ENCODE measurements at regions not wholly inside any gene's neighbourhood (a gene's known extent, or its start where the extent isn't known, plus 50 kb on each side); places are given as distances from the start of the nearest gene placed in this dataset.

DNA sequence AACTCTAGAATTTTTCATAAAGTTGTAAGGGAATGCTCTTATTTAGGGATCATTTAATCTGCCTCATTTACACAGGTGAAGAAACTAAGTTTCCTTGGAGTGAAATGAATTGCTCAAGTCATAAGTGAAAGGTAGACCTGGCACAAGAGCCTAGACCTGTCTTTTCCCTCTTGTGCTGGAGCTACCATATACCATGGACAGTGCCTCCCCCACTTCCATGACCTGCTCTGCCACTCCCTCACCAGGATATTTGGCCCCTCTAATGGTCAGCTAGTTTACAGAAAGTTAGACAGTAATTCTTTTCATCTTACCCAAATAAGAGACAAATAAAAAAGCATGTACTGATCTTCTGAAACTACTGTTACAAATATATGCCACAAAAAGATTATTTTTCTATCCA is 105.5 kb upstream of the ACO1 start:
- no peak overlapping the region for H3K4me3 ChIP-seq
- no peak for DNase-seq
- no peaks in the 10 kb centered on the region for H3K27me3 ChIP-seq
- no peak for TF ChIP-seq POLR2A (IDR thresholded peaks at IDR 0.05)
- no peak for TF ChIP-seq EP300 (IDR thresholded peaks at IDR 0.05)
- TF ChIP-seq, protein P1, sequence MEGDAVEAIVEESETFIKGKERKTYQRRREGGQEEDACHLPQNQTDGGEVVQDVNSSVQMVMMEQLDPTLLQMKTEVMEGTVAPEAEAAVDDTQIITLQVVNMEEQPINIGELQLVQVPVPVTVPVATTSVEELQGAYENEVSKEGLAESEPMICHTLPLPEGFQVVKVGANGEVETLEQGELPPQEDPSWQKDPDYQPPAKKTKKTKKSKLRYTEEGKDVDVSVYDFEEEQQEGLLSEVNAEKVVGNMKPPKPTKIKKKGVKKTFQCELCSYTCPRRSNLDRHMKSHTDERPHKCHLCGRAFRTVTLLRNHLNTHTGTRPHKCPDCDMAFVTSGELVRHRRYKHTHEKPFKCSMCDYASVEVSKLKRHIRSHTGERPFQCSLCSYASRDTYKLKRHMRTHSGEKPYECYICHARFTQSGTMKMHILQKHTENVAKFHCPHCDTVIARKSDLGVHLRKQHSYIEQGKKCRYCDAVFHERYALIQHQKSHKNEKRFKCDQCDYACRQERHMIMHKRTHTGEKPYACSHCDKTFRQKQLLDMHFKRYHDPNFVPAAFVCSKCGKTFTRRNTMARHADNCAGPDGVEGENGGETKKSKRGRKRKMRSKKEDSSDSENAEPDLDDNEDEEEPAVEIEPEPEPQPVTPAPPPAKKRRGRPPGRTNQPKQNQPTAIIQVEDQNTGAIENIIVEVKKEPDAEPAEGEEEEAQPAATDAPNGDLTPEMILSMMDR (IDR thresholded peaks at IDR 0.05): no peak
- intact Hi-C loops (cut with DNase I): no loop called here
- H3K4me1 ChIP-seq (ENCODE audit: insufficient read depth): no peaks in the 10 kb centered on the region
- H3K9me3 ChIP-seq: no peaks in the 10 kb centered on the region
- H3K27ac ChIP-seq: no peak overlapping the region
- H3K36me3 ChIP-seq: no peaks in the 10 kb centered on the region

DNA sequence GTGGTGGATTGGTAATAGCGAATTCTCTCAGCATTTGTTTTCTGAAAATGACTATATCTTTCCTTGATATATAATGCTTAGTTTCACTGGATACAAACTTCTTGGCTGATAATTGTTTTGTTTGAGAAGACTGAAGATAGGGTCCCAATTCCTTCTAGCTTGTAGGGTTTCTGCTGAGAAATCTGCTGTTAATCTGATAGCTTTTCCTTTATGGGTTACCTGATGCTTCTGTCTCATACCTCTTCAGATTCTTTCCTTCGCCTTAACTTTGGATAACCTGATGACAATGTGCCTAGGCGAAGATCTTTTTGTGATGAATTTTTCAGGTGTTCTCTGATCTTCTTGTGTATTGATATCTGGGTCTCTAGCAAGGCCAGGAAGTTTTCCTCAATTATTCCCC is 94.7 kb upstream of the ACO1 start:
- no peak overlapping the region for H3K27ac ChIP-seq
- no peaks in the 10 kb centered on the region for H3K36me3 ChIP-seq
- no peak for TF ChIP-seq EP300 (IDR thresholded peaks at IDR 0.05)
- no peak for TF ChIP-seq POLR2A (IDR thresholded peaks at IDR 0.05)
- TF ChIP-seq, protein P1 (IDR thresholded peaks at IDR 0.05): no peak
- no peaks in the 10 kb centered on the region for H3K9me3 ChIP-seq
- H3K4me1 ChIP-seq (ENCODE audit: insufficient read depth): no peaks in the 10 kb centered on the region
- H3K27me3 ChIP-seq: no peaks in the 10 kb centered on the region
- H3K4me3 ChIP-seq: no peak overlapping the region
- WGBS, 3 donors: 92 to 95% (median 94%) methylated on average over 3 of the region's 3 CpGs
- DNase-seq: no peak
- intact Hi-C loops (cut with DNase I): no loop called here

DNA sequence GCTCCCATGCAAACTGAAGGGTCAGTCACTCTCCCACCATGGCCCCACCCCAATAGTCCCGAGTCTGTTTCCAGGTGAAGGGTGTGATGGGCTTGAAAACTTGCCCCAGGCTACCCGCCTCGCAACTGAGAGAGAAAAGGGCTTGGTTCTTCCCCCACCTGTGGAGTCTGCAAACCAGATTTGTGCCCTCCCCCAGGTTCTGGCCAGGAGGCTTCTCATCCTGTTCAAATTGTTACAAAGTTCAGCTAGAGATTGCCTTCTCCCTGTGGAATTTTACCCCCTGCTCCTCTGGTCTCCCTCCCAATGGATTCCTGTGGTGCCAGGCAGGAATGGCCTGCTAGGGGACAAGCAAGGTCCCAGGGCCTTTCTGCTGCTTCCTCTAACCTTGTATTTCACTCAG is 93.1 kb upstream of the ACO1 start:
- intact Hi-C loops (cut with DNase I): no loop called here
- Histone ChIP-seq H3K36me3 (no peaks in the 10 kb centered on the region), H3K4me3 (no peak overlapping the region), H3K27ac (no peak overlapping the region), H3K27me3 (no peaks in the 10 kb centered on the region), H3K9me3 (no peaks in the 10 kb centered on the region), H3K4me1 (ENCODE audit: insufficient read depth) (no peaks in the 10 kb centered on the region)
- no peak for DNase-seq
- TF ChIP-seq, protein P1 (IDR thresholded peaks at IDR 0.05): no peak
- TF ChIP-seq POLR2A (IDR thresholded peaks at IDR 0.05): no peak
- no peak for TF ChIP-seq EP300 (IDR thresholded peaks at IDR 0.05)
- WGBS, 3 donors: 81 to 96% (median 89%) methylated on average over 3 of the region's 3 CpGs

DNA sequence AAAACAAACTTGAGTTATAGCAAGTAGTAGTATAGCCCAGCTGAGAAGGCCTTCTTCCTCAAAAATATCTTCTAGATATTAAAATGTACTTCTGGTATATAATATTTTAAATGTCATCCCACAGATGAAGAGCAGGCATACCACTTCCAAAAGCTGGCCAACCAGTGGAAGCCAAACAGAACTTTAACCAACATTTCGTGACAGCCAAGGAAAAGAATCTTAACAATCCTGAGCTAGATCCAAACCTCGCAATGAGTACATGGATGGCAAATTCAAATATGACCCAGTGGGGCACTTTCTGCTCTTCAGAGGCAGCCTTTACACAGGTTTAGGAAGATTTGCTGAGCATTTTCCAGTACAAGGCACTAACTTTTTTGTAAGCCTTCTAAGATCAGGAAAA is 91.8 kb upstream of the ACO1 start:
- intact Hi-C loops (cut with DNase I): no loop called here
- Histone ChIP-seq H3K27me3 (no peaks in the 10 kb centered on the region), H3K4me3 (no peak overlapping the region), H3K9me3 (no peaks in the 10 kb centered on the region), H3K27ac (no peak overlapping the region), H3K36me3 (no peaks in the 10 kb centered on the region), H3K4me1 (ENCODE audit: insufficient read depth) (no peaks in the 10 kb centered on the region)
- TF ChIP-seq, protein P1 (IDR thresholded peaks at IDR 0.05): no peak
- TF ChIP-seq EP300 (IDR thresholded peaks at IDR 0.05) (no peak), POLR2A (IDR thresholded peaks at IDR 0.05) (no peak)
- 72 to 83% (median 74%) methylated on average over 2 of the region's 2 CpGs for WGBS, 3 donors
- DNase-seq: no peak

DNA sequence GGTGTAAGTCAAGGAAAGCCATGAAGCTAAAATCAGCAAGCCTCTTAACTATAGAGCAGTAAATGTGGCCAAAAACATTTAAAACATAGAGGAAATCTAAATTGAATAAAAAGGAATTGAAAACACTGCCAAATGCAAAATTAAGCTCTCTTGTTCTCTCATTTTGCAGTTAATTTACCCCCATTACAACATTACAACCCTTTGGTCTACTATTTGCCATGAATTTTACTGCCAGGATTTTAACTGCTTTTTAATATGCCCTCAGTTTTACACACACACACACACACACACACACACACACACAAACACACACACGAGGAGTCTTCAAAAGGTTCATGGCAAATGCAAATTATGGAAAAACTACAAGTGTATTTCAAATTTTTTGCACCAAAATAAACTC is 91.4 kb upstream of the ACO1 start:
- H3K4me3 ChIP-seq: no peak overlapping the region
- TF ChIP-seq EP300 (IDR thresholded peaks at IDR 0.05) (no peak), POLR2A (IDR thresholded peaks at IDR 0.05) (no peak)
- no peaks in the 10 kb centered on the region for H3K36me3 ChIP-seq
- no peaks in the 10 kb centered on the region for H3K27me3 ChIP-seq
- intact Hi-C loops (cut with DNase I): no loop called here
- no peak overlapping the region for H3K27ac ChIP-seq
- H3K9me3 ChIP-seq: no peaks in the 10 kb centered on the region
- no peaks in the 10 kb centered on the region for H3K4me1 ChIP-seq (ENCODE audit: insufficient read depth)
- no peak for DNase-seq
- WGBS, 3 donors: 85 to 96% (median 86%) methylated on average over 1 of the region's 1 CpG

All from ovary (tissue), 7 donors.